HG03097 (cell line): ENCODE measurements at regions not wholly inside any gene's neighbourhood (a gene's known extent, or its start where the extent isn't known, plus 50 kb on each side); places are given as distances from the start of the nearest gene placed in this dataset.
"Not testable (repeated sequence)": the region's sequence is repeated elsewhere in the genome, so short reads cannot be mapped to it uniquely, and the experiment has no call there.

Experiments
- ATAC-seq: cut with Tn5 transposase; IDR thresholded peaks from one replicate; pipeline ENCODE4 v1.9.1; 2021; ENCODE audit not compliant: unreplicated experiment, low FRiP score

GRCh38 chr9:38342532-38342931 is 50.0 kb upstream of the ALDH1B1 start:
- ATAC-seq, result no peak

GRCh38 chr9:38342096-38342495 is 50.4 kb upstream of the ALDH1B1 start:
- no peak for ATAC-seq

GRCh38 chr9:38339496-38339895 is 53.0 kb upstream of the ALDH1B1 start:
- ATAC-seq, result no peak

- peak; percentile 73 for ATAC-seq
Observed at GRCh38 chr9:38339087-38339486, 53.4 kb upstream of the ALDH1B1 start.

- no peak for ATAC-seq
Observed at GRCh38 chr9:38338342-38339018, 54.0 kb upstream of the ALDH1B1 start.

GRCh38 chr9:38337706-38338264 is 54.7 kb upstream of the ALDH1B1 start:
- no peak for ATAC-seq

- no peak for ATAC-seq
Observed at GRCh38 chr9:38337181-38337580, 55.3 kb upstream of the ALDH1B1 start.

GRCh38 chr9:38336341-38336740 is 56.2 kb upstream of the ALDH1B1 start:
- no peak for ATAC-seq

GRCh38 chr9:38335686-38336085 is 56.8 kb upstream of the ALDH1B1 start:
- ATAC-seq, result no peak

GRCh38 chr9:38334234-38334633 is 58.3 kb upstream of the ALDH1B1 start:
- no peak for ATAC-seq

- no peak for ATAC-seq
Observed at GRCh38 chr9:38333047-38333446, 59.5 kb upstream of the ALDH1B1 start.

- no peak for ATAC-seq
Observed at GRCh38 chr9:38332625-38333024, 59.9 kb upstream of the ALDH1B1 start.

- ATAC-seq, result no peak
Observed at GRCh38 chr9:38331141-38331540, 61.4 kb upstream of the ALDH1B1 start.

- no peak for ATAC-seq
Observed at GRCh38 chr9:38329968-38330367, 62.5 kb upstream of the ALDH1B1 start.

- ATAC-seq, result no peak
Observed at GRCh38 chr9:38328765-38329164, 63.7 kb upstream of the ALDH1B1 start.

- ATAC-seq, result no peak
Observed at GRCh38 chr9:38326122-38326521, 66.4 kb upstream of the ALDH1B1 start.

- not testable (repeated sequence) for ATAC-seq
Observed at GRCh38 chr9:38324213-38324612, 68.3 kb upstream of the ALDH1B1 start.

- no peak for ATAC-seq
Observed at GRCh38 chr9:38322937-38323336, 69.6 kb upstream of the ALDH1B1 start.

- no peak for ATAC-seq
Observed at GRCh38 chr9:38319496-38320173, 72.9 kb upstream of the ALDH1B1 start.

- peak; percentile 72 for ATAC-seq
Observed at GRCh38 chr9:38318759-38319495, 73.6 kb upstream of the ALDH1B1 start.

GRCh38 chr9:38316166-38316780 is 76.2 kb upstream of the ALDH1B1 start:
- no peak for ATAC-seq
